Neural cell (in vitro differentiated cells): ENCODE measurements at regions not wholly inside any gene's neighbourhood (a gene's known extent, or its start where the extent isn't known, plus 50 kb on each side); places are given as distances from the start of the nearest gene placed in this dataset.

ENCODE experiments used
- CTCF ChIP-seq: fragments of 450-650 bp; IDR thresholded peaks from 2 replicates; pipeline ENCODE4 v1.5.1; 2014; ENCODE audit warnings: antibody characterized with exemption, mild to moderate bottlenecking, moderate library complexity; ENCODE audit not compliant: poor library complexity, severe bottlenecking
- EP300 ChIP-seq: fragments of 450-650 bp; conservative IDR thresholded peaks from 2 replicates; pipeline ENCODE4 v1.6.1; 2014; ENCODE audit warnings: antibody characterized with exemption, mild to moderate bottlenecking, moderate library complexity; ENCODE audit not compliant: poor library complexity, severe bottlenecking
- POLR2AphosphoS5 ChIP-seq: IDR thresholded peaks from 2 replicates; pipeline ENCODE4 v1.6.1; 2012
- RAD21 ChIP-seq: fragments of 450-650 bp; conservative IDR thresholded peaks from 2 replicates; pipeline ENCODE4 v1.6.1; 2014; ENCODE audit warnings: antibody characterized with exemption, mild to moderate bottlenecking, moderate library complexity
- SMC3 ChIP-seq: fragments of 450-650 bp; conservative IDR thresholded peaks from 2 replicates; pipeline ENCODE4 v1.6.1; 2014; ENCODE audit warnings: antibody characterized with exemption, mild to moderate bottlenecking, moderate library complexity; ENCODE audit not compliant: poor library complexity

GRCh38 chr9:20023210-20023905 is 234.5 kb upstream of the SLC24A2 start:
- TF ChIP-seq CTCF (no peak), SMC3 (no peak), EP300 (peak; percentile 22), RAD21 (peak; percentile 6), POLR2AphosphoS5 (no peak)
